ENCODE measurements at regions not wholly inside any gene's neighbourhood (a gene's known extent, or its start where the extent isn't known, plus 50 kb on each side); places are given as distances from the start of the nearest gene placed in this dataset.
"Not testable (repeated sequence)": the region's sequence is repeated elsewhere in the genome, so short reads cannot be mapped to it uniquely, and the experiment has no call there.

GRCh38 chr3:4222574-4223175 is 80.5 kb upstream of the SETMAR start:
- no peak for DNase-seq (ENCODE audit: low spot score)

GRCh38 chr3:4223777-4224176 is 79.4 kb upstream of the SETMAR start:
- no peak for DNase-seq (ENCODE audit: low spot score)

- no peak for DNase-seq (ENCODE audit: low spot score)
These were observed 78.8 kb upstream of the SETMAR start for GRCh38 chr3:4224331-4224730.

- no peak for DNase-seq (ENCODE audit: low spot score)
These were observed 78.1 kb upstream of the SETMAR start for GRCh38 chr3:4225005-4225471.

GRCh38 chr3:4228295-4228694 is 74.9 kb upstream of the SETMAR start:
- no peak for DNase-seq (ENCODE audit: low spot score)

- DNase-seq (ENCODE audit: low spot score): no peak
These were observed 72.1 kb upstream of the SETMAR start for GRCh38 chr3:4231041-4231440.

GRCh38 chr3:4232798-4233197 is 70.4 kb upstream of the SETMAR start:
- no peak for DNase-seq (ENCODE audit: low spot score)

GRCh38 chr3:4233488-4233887 is 69.7 kb upstream of the SETMAR start:
- DNase-seq (ENCODE audit: low spot score): no peak

- DNase-seq (ENCODE audit: low spot score): no peak
These were observed 68.3 kb upstream of the SETMAR start for GRCh38 chr3:4234889-4235288.

GRCh38 chr3:4235690-4236089 is 67.5 kb upstream of the SETMAR start:
- no peak for DNase-seq (ENCODE audit: low spot score)

- DNase-seq (ENCODE audit: low spot score): no peak
These were observed 61.5 kb upstream of the SETMAR start for GRCh38 chr3:4241595-4242170.

GRCh38 chr3:4245671-4246070 is 57.5 kb upstream of the SETMAR start:
- DNase-seq (ENCODE audit: low spot score): no peak

- no peak for DNase-seq (ENCODE audit: low spot score)
These were observed 55.8 kb upstream of the SETMAR start for GRCh38 chr3:4247391-4247790.

GRCh38 chr3:4250064-4250463 is 53.1 kb upstream of the SETMAR start:
- no peak for DNase-seq (ENCODE audit: low spot score)

- DNase-seq (ENCODE audit: low spot score): no peak
These were observed 51.8 kb upstream of the SETMAR start for GRCh38 chr3:4251412-4251811.

- not testable (repeated sequence) for DNase-seq (ENCODE audit: low spot score)
These were observed 49.9 kb upstream of the SETMAR start for GRCh38 chr3:4253072-4253832.

Measured in AG20443 (cell line).